B cell (primary cell): ENCODE measurements at regions not wholly inside any gene's neighbourhood (a gene's known extent, or its start where the extent isn't known, plus 50 kb on each side); places are given as distances from the start of the nearest gene placed in this dataset.

ENCODE experiments used
- ATAC-seq: fragments of 200-7000 bp; cut with Tn5 transposase; one replicate; pipeline ENCODE4 v1.10.0; 2021; ENCODE audit warnings: low read depth, mild to moderate bottlenecking, moderate number of reproducible peaks, moderate library complexity
- CTCF ChIA-PET: fragments of 350-600 bp; sonication (Branson Sonifier 250); formaldehyde crosslinking; loops from one replicate; lab custom pipeline; 2021; ENCODE audit warnings: antibody characterized with exemption, inconsistent platforms; lab: Charles Lee
- POLR2A ChIA-PET: fragments of 350-600 bp; sonication (Branson Sonifier 250); formaldehyde crosslinking; loops from one replicate; lab custom pipeline; 2021; ENCODE audit warnings: antibody characterized with exemption; lab: Charles Lee
- DNase-seq: peaks from one replicate; pipeline ENCODE4 v3.0.0; 2013
- H2AFZ ChIP-seq: 2 replicates; pipeline ENCODE4 v1.6.1; 2012; ENCODE audit warnings: mild to moderate bottlenecking, low read depth, low read length; ENCODE audit not compliant: insufficient read depth, poor library complexity, severe bottlenecking
- H3K27ac ChIP-seq, 2 donors: 1 replicate in 1 of 2; 2 replicates in 1 of 2; pipeline ENCODE4 v1.5.1; 2012 to 2013; ENCODE audit warnings: low read length in 2 of 2, mild to moderate bottlenecking in 2 of 2, moderate library complexity in 1 of 2
- H3K27me3 ChIP-seq, 4 experiments: fragments of 200-600 bp in 1 of 4; sonication (generic) in 1 of 4; replicated peaks in 1 of 4; 1 replicate in 2 of 4; 2 replicates in 2 of 4; pipeline versions ENCODE4 v1.6.1 to v1.7.0; 2013 to 2016; ENCODE audit warnings: low read length in 3 of 4, mild to moderate bottlenecking in 2 of 4, mixed read lengths in 1 of 4, moderate library complexity in 1 of 4; ENCODE audit not compliant: insufficient read depth in 4 of 4, control insufficient read depth in 3 of 4; ENCODE audit errors: control extremely low read depth in 1 of 4
- H3K36me3 ChIP-seq, 2 experiments: replicated peaks in 1 of 2; 1 replicate in 1 of 2; 2 replicates in 1 of 2; pipeline versions ENCODE4 v1.6.1 to v1.7.1; 2013; ENCODE audit warnings: low read length in 1 of 2; ENCODE audit not compliant: insufficient read depth in 2 of 2, control insufficient read depth in 1 of 2; ENCODE audit errors: control extremely low read depth in 1 of 2, extremely low read depth in 1 of 2
- H3K4me1 ChIP-seq, 2 donors: fragments of 200-600 bp in 1 of 2; sonication (generic) in 1 of 2; 1 replicate in 1 of 2; 2 replicates in 1 of 2; pipeline versions ENCODE4 v1.5.1 to v1.6.1; 2013 to 2017; ENCODE audit warnings: low read length in 2 of 2; ENCODE audit not compliant: control insufficient read depth in 2 of 2, insufficient read depth in 2 of 2
- H3K4me2 ChIP-seq: replicated peaks from 2 replicates; pipeline ENCODE3; 2012; ENCODE audit warnings: mild to moderate bottlenecking, low read depth, low read length; ENCODE audit not compliant: poor library complexity, severe bottlenecking
- H3K4me3 ChIP-seq, 5 experiments: fragments of 200-600 bp in 1 of 5; sonication (generic) in 1 of 5; 1 replicate in 3 of 5; 2 replicates in 2 of 5; pipeline versions ENCODE4 v1.5.1 to v1.7.0; 2011 to 2016; ENCODE audit warnings: low read length in 4 of 5, mild to moderate bottlenecking in 4 of 5, low read depth in 2 of 5, control low read depth in 1 of 5, moderate library complexity in 1 of 5; ENCODE audit not compliant: insufficient read depth in 1 of 5; ENCODE audit errors: control extremely low read depth in 1 of 5, extremely low read depth in 1 of 5
- H3K79me2 ChIP-seq: fragments of 200-600 bp; sonication (generic); one replicate; pipeline ENCODE4 v1.6.0; 2016; ENCODE audit warnings: low read length; ENCODE audit not compliant: control insufficient read depth, insufficient read depth
- H3K9ac ChIP-seq: fragments of 200-600 bp; sonication (generic); 2 replicates; pipeline ENCODE4 v1.6.1; 2017; ENCODE audit warnings: mild to moderate bottlenecking, low read length, moderate library complexity
- H3K9me3 ChIP-seq, 3 donors: one replicate each; pipeline versions ENCODE4 v1.6.1 to v1.7.1; 2013; ENCODE audit warnings: low read length in 2 of 3; ENCODE audit not compliant: control insufficient read depth in 2 of 3, insufficient read depth in 1 of 3; ENCODE audit errors: control extremely low read depth in 1 of 3
- H4K20me1 ChIP-seq: 2 replicates; pipeline ENCODE4 v1.6.0; 2012; ENCODE audit warnings: mild to moderate bottlenecking, low read length; ENCODE audit not compliant: insufficient read depth, control insufficient read depth, poor library complexity, severe bottlenecking
- H3K27ac Mint-ChIP-seq: one replicate; pipeline ENCODE4 v1.8.0; 2021; ENCODE audit warnings: mixed read lengths
- H3K27me3 Mint-ChIP-seq: one replicate; pipeline ENCODE4 v1.8.0; 2021; ENCODE audit warnings: mixed read lengths
- H3K4me1 Mint-ChIP-seq: one replicate; pipeline ENCODE4 v1.8.0; 2021; ENCODE audit warnings: mixed read lengths
- H3K4me3 Mint-ChIP-seq: one replicate; pipeline ENCODE4 v1.8.0; 2021; ENCODE audit warnings: mixed read lengths
- H3K9me3 Mint-ChIP-seq: one replicate; pipeline ENCODE4 v1.8.0; 2022; ENCODE audit warnings: mixed read lengths; ENCODE audit not compliant: insufficient read depth
- CTCF ChIP-seq: fragments of 200-600 bp; IDR thresholded peaks from one replicate; pipeline ENCODE4 v1.8.0; 2022; ENCODE audit warnings: antibody characterized with exemption, mild to moderate bottlenecking
- EZH2 ChIP-seq: IDR thresholded peaks from 2 replicates; pipeline ENCODE4 v1.6.1; 2012; ENCODE audit warnings: borderline replicate concordance, low read depth, mild to moderate bottlenecking, moderate library complexity, low read length; ENCODE audit not compliant: insufficient read depth, poor library complexity, severe bottlenecking
- WGBS: methylation state at CpG from one replicate; pipeline ENCODE4 v1.1.5; 2013; ENCODE audit warnings: missing lambda C conversion rate; ENCODE audit not compliant: insufficient coverage; 5-methylcytosine and 5-hydroxymethylcytosine counted together
- intact Hi-C: fragments of 100-400 bp; cut with micrococcal nuclease; formaldehyde crosslinking; loops from one replicate; pipeline ENCODE4 v1.10.0; 2022

- no peaks in the 10 kb centered on the region for H3K79me2 ChIP-seq
- H3K27me3 ChIP-seq, result peaks cover 0 to 25% (median 8%) of the 10 kb centered on the region in 4 experiments
- Mint-ChIP-seq H3K27ac (no peak overlapping the region), H3K9me3 (no peaks in the 10 kb centered on the region), H3K4me3 (no peak overlapping the region), H3K27me3 (peaks cover 47% of the 10 kb centered on the region), H3K4me1 (no peaks in the 10 kb centered on the region)
- H3K9me3 ChIP-seq, result no peaks in the 10 kb centered on the region
- ChIA-PET CTCF (no interaction called here), POLR2A (no interaction called here)
- H3K9ac ChIP-seq, result no peak overlapping the region
- no peak overlapping the region for H3K4me3 ChIP-seq
- TF ChIP-seq CTCF (no peak), EZH2 (no peak)
- H2AFZ ChIP-seq, result no peak overlapping the region
- DNase-seq, result no peak
- WGBS, result 94% methylated on average over 5 of the region's 5 CpGs
- no peaks in the 10 kb centered on the region for H4K20me1 ChIP-seq
- no peak overlapping the region for H3K27ac ChIP-seq
- intact Hi-C loops, result no loop called here
- no peak overlapping the region for H3K4me2 ChIP-seq
- H3K4me1 ChIP-seq, result no peaks in the 10 kb centered on the region
- no peak for ATAC-seq
- H3K36me3 ChIP-seq, result no peaks in the 10 kb centered on the region
These were observed 76.6 kb downstream of the NCR2 start for GRCh38 chr6:41411961-41412360.

GRCh38 chr6:41413250-41413649 is 77.8 kb downstream of the NCR2 start:
- ChIA-PET POLR2A (no interaction called here), CTCF (no interaction called here)
- Histone ChIP-seq H2AFZ (no peak overlapping the region), H3K27ac (no peak overlapping the region), H4K20me1 (no peaks in the 10 kb centered on the region), H3K9me3 (no peaks in the 10 kb centered on the region), H3K36me3 (no peaks in the 10 kb centered on the region), H3K27me3 (peaks cover 0 to 37% (median 8%) of the 10 kb centered on the region in 4 experiments), H3K4me3 (no peak overlapping the region), H3K9ac (no peak overlapping the region), H3K79me2 (no peaks in the 10 kb centered on the region), H3K4me2 (no peak overlapping the region), H3K4me1 (no peaks in the 10 kb centered on the region)
- Mint-ChIP-seq H3K27ac (no peak overlapping the region), H3K4me1 (no peaks in the 10 kb centered on the region), H3K27me3 (peaks cover 45% of the 10 kb centered on the region), H3K4me3 (no peak overlapping the region), H3K9me3 (no peaks in the 10 kb centered on the region)
- ATAC-seq (no peak), DNase-seq (no peak)
- TF ChIP-seq CTCF (no peak), EZH2 (no peak)
- WGBS, result 70% methylated on average over 7 of the region's 11 CpGs
- intact Hi-C loops, result no loop called here
